GM06990 (cell line): ENCODE measurements at regions not wholly inside any gene's neighbourhood (a gene's known extent, or its start where the extent isn't known, plus 50 kb on each side); places are given as distances from the start of the nearest gene placed in this dataset.

ENCODE experiments used
- DNase-seq: peaks from one replicate; pipeline ENCODE4 v3.0.0-alpha.2; 2011; ENCODE audit not compliant: insufficient read length; ENCODE audit errors: extremely low read depth
- H3K27me3 ChIP-seq: replicated peaks from 2 replicates; pipeline ENCODE4 v1.6.0; 2011; ENCODE audit warnings: low read length; ENCODE audit not compliant: control insufficient read depth, insufficient read depth
- H3K36me3 ChIP-seq: 2 replicates; pipeline ENCODE4 v1.5.1; 2011; ENCODE audit warnings: low read length; ENCODE audit not compliant: control insufficient read depth, insufficient read depth
- H3K4me3 ChIP-seq: replicated peaks from 2 replicates; pipeline ENCODE4 v1.5.1; 2011; ENCODE audit warnings: low read depth, mild to moderate bottlenecking, control low read depth, low read length
- CTCF ChIP-seq: IDR thresholded peaks from 2 replicates; pipeline ENCODE4 v1.5.1; 2011; ENCODE audit warnings: low read length, control low read depth, mild to moderate bottlenecking, inconsistent platforms; ENCODE audit not compliant: insufficient read depth, poor library complexity, severe bottlenecking

GRCh38 chr2:103664690-103665089 is 902.9 kb downstream of the TMEM182 start:
- TF ChIP-seq CTCF, result no peak
- H3K36me3 ChIP-seq, result no peaks in the 10 kb centered on the region
- H3K27me3 ChIP-seq, result no peaks in the 10 kb centered on the region
- DNase-seq, result no peak
- no peak overlapping the region for H3K4me3 ChIP-seq

- Histone ChIP-seq H3K36me3 (no peaks in the 10 kb centered on the region), H3K4me3 (no peak overlapping the region), H3K27me3 (no peaks in the 10 kb centered on the region)
- no peak for TF ChIP-seq CTCF
- no peak for DNase-seq
Measured at GRCh38 chr2:103667335-103667884, 905.6 kb downstream of the TMEM182 start.

GRCh38 chr2:103669531-103669930 is 907.7 kb downstream of the TMEM182 start:
- Histone ChIP-seq H3K36me3 (no peaks in the 10 kb centered on the region), H3K27me3 (no peaks in the 10 kb centered on the region), H3K4me3 (no peak overlapping the region)
- DNase-seq, result no peak
- no peak for TF ChIP-seq CTCF
